Neuron (in vitro differentiated cells): ENCODE measurements at regions not wholly inside any gene's neighbourhood (a gene's known extent, or its start where the extent isn't known, plus 50 kb on each side); places are given as distances from the start of the nearest gene placed in this dataset.

Experiments used
- H2AFZ ChIP-seq: one replicate; pipeline ENCODE4 v1.6.1; 2013; ENCODE audit warnings: low read depth, mild to moderate bottlenecking, inconsistent platforms, low read length, moderate library complexity
- H3K27me3 ChIP-seq: one replicate; pipeline ENCODE4 v1.6.1; 2013; ENCODE audit warnings: low read length; ENCODE audit not compliant: insufficient read depth
- H3K36me3 ChIP-seq: one replicate; pipeline ENCODE4 v1.6.1; 2013; ENCODE audit warnings: low read length; ENCODE audit not compliant: insufficient read depth
- H3K4me1 ChIP-seq: one replicate; pipeline ENCODE4 v1.6.1; 2013; ENCODE audit warnings: low read length; ENCODE audit not compliant: insufficient read depth
- H3K4me3 ChIP-seq: 2 replicates; pipeline ENCODE4 v1.5.1; 2013; ENCODE audit warnings: mild to moderate bottlenecking, low read length, moderate library complexity
- H3K9me3 ChIP-seq: one replicate; pipeline ENCODE4 v1.6.1; 2013; ENCODE audit warnings: low read length

- no peaks in the 10 kb centered on the region for H3K27me3 ChIP-seq
- H2AFZ ChIP-seq, result no peak overlapping the region
- H3K4me1 ChIP-seq, result no peaks in the 10 kb centered on the region
- H3K36me3 ChIP-seq, result no peaks in the 10 kb centered on the region
- no peaks in the 10 kb centered on the region for H3K9me3 ChIP-seq
- no peak overlapping the region for H3K4me3 ChIP-seq
Observed at GRCh38 chr21:35754583-35754982, 305.7 kb downstream of the SETD4 start.

DNA sequence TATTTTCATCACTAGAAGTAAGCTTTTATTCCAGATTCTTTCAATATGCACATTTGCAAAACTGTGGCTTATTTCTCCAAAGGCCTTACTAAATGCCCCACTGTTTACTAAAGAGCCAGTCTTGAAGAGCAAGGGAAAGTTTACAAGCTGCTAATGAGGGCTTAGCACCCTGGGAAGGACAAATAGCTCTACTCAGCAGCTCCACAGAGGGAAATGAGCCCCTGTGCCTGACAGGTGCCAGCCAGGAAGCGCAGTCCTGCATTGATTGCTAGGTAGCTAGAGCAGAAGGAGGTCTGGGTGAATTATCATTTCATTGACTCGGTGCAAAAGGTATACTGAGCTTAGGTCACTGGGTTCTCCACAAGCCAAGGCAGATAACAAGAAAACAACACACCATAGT is 307.0 kb downstream of the SETD4 start:
- Histone ChIP-seq H2AFZ (no peak overlapping the region), H3K4me1 (no peaks in the 10 kb centered on the region), H3K27me3 (no peaks in the 10 kb centered on the region), H3K9me3 (no peaks in the 10 kb centered on the region), H3K36me3 (no peaks in the 10 kb centered on the region), H3K4me3 (no peak overlapping the region)

DNA sequence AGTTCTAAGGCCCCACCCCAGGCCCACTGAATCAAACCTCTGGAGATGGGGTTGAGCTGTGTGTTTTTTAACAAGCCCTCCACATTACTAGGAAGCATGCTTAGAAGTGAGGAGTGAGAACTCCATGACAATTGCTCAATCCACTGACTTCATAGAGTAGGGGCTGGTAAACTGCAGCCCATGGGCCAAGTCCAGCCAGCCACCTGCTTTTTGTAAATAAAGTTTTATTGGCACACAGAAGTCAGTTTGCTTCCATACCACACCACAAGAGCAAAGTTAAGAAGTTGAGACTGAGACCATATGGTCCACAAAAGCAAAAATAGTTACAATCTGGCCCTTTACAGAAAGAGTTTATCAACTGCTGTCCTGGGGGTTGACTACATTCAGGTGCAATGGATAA is 309.2 kb downstream of the SETD4 start:
- no peaks in the 10 kb centered on the region for H3K36me3 ChIP-seq
- H3K27me3 ChIP-seq, result no peaks in the 10 kb centered on the region
- no peaks in the 10 kb centered on the region for H3K4me1 ChIP-seq
- no peaks in the 10 kb centered on the region for H3K9me3 ChIP-seq
- H2AFZ ChIP-seq, result no peak overlapping the region
- no peak overlapping the region for H3K4me3 ChIP-seq

GRCh38 chr21:35749904-35750303 is 310.4 kb downstream of the SETD4 start:
- H3K4me3 ChIP-seq, result no peak overlapping the region
- no peaks in the 10 kb centered on the region for H3K9me3 ChIP-seq
- H3K36me3 ChIP-seq, result no peaks in the 10 kb centered on the region
- H2AFZ ChIP-seq, result no peak overlapping the region
- no peaks in the 10 kb centered on the region for H3K4me1 ChIP-seq
- H3K27me3 ChIP-seq, result no peaks in the 10 kb centered on the region

GRCh38 chr21:35748678-35749314 is 311.5 kb downstream of the SETD4 start:
- no peaks in the 10 kb centered on the region for H3K36me3 ChIP-seq
- no peaks in the 10 kb centered on the region for H3K27me3 ChIP-seq
- H3K4me1 ChIP-seq, result no peaks in the 10 kb centered on the region
- no peaks in the 10 kb centered on the region for H3K9me3 ChIP-seq
- no peak overlapping the region for H3K4me3 ChIP-seq
- H2AFZ ChIP-seq, result no peak overlapping the region

DNA sequence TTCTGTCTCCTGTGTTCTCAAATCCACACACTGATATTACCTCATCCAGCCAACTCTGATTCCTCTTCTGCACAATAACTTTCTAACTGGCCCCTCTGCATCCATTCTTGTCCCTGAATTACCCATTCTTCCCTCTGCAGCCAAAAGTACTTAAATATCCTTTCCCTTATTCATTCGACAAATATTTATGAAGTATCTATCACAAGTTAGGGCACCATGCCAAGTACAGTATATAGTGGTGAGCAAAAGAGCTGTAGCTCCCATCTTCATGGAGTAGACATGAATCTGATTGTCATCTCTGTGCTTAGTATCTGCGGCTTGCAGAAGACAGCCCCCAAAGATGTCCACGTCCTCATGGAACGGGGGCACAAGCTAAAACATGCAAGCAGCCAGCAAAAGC is 316.8 kb downstream of the SETD4 start:
- Histone ChIP-seq H3K9me3 (no peaks in the 10 kb centered on the region), H3K27me3 (no peaks in the 10 kb centered on the region), H2AFZ (no peak overlapping the region), H3K4me3 (no peak overlapping the region), H3K4me1 (no peaks in the 10 kb centered on the region), H3K36me3 (no peaks in the 10 kb centered on the region)

DNA sequence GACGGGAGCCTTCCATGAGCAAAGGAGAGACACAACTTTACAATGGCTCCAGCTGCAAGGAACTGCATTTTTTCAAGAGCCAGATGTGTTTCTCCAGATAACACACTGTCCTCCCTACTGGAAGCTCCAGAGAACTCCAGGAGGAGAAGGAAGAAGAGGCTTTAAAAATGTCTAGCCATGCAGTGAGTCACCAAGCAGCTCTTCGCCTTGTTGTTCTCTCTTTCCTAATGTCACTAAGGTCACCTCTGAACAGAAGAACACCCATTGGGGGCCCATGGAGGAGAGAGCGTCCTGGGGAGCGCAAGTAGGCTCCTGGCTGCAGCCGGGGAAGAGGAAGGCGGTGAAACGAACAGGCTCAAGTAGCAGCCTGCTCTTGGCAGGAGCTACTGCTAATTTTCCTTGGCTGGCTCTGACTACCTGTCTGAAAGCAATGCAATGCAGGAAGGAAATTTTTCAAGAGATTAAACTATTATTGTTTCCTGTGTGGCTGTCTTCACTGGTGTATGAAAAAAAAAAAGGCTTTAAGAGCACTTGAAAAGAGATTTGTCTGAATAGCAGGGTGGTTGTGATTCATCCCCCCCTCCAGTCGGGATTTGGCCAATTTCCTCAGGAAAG is 321.9 kb downstream of the SETD4 start:
- Histone ChIP-seq H3K36me3 (no peaks in the 10 kb centered on the region), H3K4me3 (no peak overlapping the region), H2AFZ (no peak overlapping the region), H3K27me3 (no peaks in the 10 kb centered on the region), H3K9me3 (no peaks in the 10 kb centered on the region), H3K4me1 (no peaks in the 10 kb centered on the region)

DNA sequence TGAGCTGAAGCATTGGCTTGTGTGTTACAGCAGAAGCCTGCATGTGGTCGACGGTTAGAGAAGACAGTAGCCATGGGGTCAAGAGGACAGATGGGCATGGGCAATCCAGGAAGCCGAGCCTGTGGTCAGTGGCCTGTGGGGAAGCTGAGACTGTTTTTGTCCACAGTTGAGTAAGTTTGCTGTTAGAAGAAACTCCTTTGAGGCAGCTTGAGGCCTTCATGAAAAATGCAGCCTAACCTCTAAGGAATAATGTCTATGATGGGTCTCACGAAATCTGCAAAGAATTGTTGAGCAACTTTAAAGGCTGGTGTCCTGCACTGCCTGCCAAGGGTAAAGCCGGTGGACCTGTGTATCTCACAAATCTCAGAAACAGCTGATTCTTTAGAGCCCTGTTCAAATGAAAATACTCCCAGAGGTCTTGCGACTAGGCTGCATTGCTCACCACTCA is 322.4 kb downstream of the SETD4 start:
- Histone ChIP-seq H3K9me3 (no peaks in the 10 kb centered on the region), H3K4me3 (no peak overlapping the region), H3K4me1 (no peaks in the 10 kb centered on the region), H3K27me3 (no peaks in the 10 kb centered on the region), H3K36me3 (no peaks in the 10 kb centered on the region), H2AFZ (no peak overlapping the region)

DNA sequence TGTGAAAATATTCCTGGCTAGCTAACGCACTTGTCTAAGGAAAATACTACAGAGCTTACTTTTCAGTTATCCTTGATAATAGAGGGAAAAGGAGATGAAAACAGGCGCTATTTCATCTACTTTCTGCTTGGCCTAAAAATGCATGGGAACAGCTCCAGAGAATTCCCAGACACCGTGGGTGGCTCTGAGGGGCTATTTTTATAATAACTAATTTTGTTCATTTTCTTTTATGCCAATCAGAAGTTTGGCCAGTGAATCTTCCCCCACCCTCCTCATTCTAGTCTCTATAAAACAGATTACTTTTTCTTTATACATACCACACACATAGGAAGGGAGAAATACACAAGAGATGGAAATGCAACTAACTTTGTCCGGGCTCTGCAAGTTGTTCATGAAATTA is 322.9 kb downstream of the SETD4 start:
- no peaks in the 10 kb centered on the region for H3K9me3 ChIP-seq
- no peak overlapping the region for H3K4me3 ChIP-seq
- H3K4me1 ChIP-seq, result no peaks in the 10 kb centered on the region
- H3K36me3 ChIP-seq, result no peaks in the 10 kb centered on the region
- H2AFZ ChIP-seq, result no peak overlapping the region
- H3K27me3 ChIP-seq, result no peaks in the 10 kb centered on the region

DNA sequence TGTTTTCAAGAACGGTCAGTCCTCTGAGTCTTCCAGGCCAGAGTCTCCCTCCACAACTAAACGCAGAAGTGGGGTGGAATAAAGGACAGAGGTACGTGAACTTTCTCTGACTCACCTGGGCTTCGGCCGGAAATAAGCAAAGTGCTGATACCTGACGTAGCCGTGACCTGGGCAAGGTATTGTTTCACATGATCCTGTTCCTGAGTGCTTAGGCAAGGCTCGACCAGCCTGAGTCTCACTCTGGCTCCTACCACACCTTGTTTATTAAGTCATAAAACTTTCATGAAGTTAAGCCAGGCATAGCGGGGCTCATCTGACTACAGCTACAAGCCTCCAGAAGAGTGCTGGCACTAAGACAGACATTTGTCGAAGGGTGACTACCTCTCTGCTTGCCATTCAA is 327.5 kb downstream of the SETD4 start:
- no peaks in the 10 kb centered on the region for H3K36me3 ChIP-seq
- H3K4me1 ChIP-seq, result no peaks in the 10 kb centered on the region
- no peak overlapping the region for H3K4me3 ChIP-seq
- H3K9me3 ChIP-seq, result no peaks in the 10 kb centered on the region
- H2AFZ ChIP-seq, result no peak overlapping the region
- H3K27me3 ChIP-seq, result no peaks in the 10 kb centered on the region

DNA sequence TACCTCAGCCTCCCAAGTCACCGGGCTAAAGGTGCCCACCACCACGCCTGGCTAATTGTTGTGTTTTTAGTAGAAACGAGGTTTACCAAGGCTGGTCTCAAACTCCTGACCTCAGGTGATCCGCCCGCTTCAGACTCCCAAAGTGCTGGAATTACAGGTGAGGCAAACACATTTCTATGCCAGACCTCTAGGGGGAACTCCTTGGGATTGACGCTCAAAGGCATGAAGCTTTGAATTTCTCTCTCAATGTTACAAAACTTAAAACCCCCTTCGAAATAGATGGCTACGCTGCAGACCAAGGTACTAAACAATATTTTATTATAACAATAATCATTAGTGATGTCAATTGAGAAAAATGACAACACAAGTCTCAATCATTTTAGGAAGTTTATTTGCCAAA is 330.0 kb downstream of the SETD4 start:
- no peak overlapping the region for H3K4me3 ChIP-seq
- no peaks in the 10 kb centered on the region for H3K36me3 ChIP-seq
- no peaks in the 10 kb centered on the region for H3K27me3 ChIP-seq
- H2AFZ ChIP-seq, result no peak overlapping the region
- no peaks in the 10 kb centered on the region for H3K9me3 ChIP-seq
- no peaks in the 10 kb centered on the region for H3K4me1 ChIP-seq

DNA sequence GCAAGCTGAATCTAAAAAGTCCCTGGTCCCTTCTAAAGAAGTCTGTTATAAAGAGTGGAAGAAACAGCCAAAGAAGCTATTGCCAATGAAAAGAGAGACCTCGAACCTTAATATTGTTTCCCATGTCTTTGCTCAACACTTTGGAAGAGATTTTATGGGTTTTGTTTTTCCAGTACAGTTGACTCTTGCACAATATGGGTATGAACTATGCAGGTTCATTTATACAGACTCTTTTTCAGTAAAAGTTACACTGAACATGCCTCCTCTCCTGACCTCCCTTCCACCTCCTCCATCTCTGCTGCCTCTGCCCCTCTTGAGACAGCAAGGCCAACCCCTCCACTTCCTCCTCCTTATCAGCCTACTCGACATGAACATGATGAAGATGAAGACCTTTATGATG is 332.5 kb downstream of the SETD4 start:
- H3K36me3 ChIP-seq, result no peaks in the 10 kb centered on the region
- no peaks in the 10 kb centered on the region for H3K9me3 ChIP-seq
- H3K4me1 ChIP-seq, result no peaks in the 10 kb centered on the region
- no peak overlapping the region for H3K4me3 ChIP-seq
- H3K27me3 ChIP-seq, result no peaks in the 10 kb centered on the region
- no peak overlapping the region for H2AFZ ChIP-seq

- Histone ChIP-seq H3K9me3 (no peaks in the 10 kb centered on the region), H3K27me3 (no peaks in the 10 kb centered on the region), H3K4me3 (no peak overlapping the region), H2AFZ (no peak overlapping the region), H3K36me3 (no peaks in the 10 kb centered on the region), H3K4me1 (no peaks in the 10 kb centered on the region)
Observed at GRCh38 chr21:35724156-35724555, 336.2 kb downstream of the SETD4 start.

DNA sequence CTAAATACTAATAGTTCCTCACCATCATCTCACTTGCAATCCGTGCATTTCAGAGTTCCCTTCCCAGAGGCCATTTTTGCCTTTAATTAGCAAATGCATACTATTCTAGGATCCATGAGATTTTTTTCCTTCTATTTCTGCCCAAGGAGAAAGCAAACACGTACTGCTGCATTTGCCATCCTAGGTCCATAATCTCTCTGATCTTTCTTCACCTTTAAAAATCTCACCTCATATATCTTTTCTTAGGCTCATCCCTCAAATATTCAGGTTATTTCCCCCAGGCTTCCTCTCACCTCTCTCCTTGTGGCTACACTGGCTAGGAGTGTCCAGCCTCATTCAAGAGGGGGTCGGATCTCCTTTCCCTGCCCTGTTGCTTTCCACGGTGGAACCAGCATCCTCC is 338.6 kb downstream of the SETD4 start:
- no peaks in the 10 kb centered on the region for H3K4me1 ChIP-seq
- H3K4me3 ChIP-seq, result no peak overlapping the region
- H3K36me3 ChIP-seq, result no peaks in the 10 kb centered on the region
- H3K9me3 ChIP-seq, result no peaks in the 10 kb centered on the region
- H2AFZ ChIP-seq, result no peak overlapping the region
- H3K27me3 ChIP-seq, result no peaks in the 10 kb centered on the region
